Mesenchymal stem cell (in vitro differentiated cells and primary cell): ENCODE measurements at regions not wholly inside any gene's neighbourhood (a gene's known extent, or its start where the extent isn't known, plus 50 kb on each side); places are given as distances from the start of the nearest gene placed in this dataset.

Experiments
- DNase-seq: peaks from one replicate; pipeline ENCODE4 v3.0.0-alpha.2; 2013
- H2AFZ ChIP-seq: one replicate; pipeline ENCODE4 v1.6.1; 2013; ENCODE audit warnings: low read depth, mild to moderate bottlenecking, control low read depth, inconsistent platforms, low read length, moderate library complexity
- H2AK5ac ChIP-seq: 2 replicates; pipeline ENCODE4 v1.6.1; 2013; ENCODE audit warnings: low read length, moderate library complexity, mild to moderate bottlenecking, inconsistent platforms; ENCODE audit not compliant: severe bottlenecking
- H2BK120ac ChIP-seq: one replicate; pipeline ENCODE4 v1.6.1; 2013; ENCODE audit warnings: low read depth, mild to moderate bottlenecking, inconsistent platforms, low read length, moderate library complexity
- H2BK12ac ChIP-seq, 2 experiments: one replicate each; pipeline ENCODE4 v1.6.1; 2013; ENCODE audit warnings: inconsistent platforms in 2 of 2, low read length in 2 of 2, mild to moderate bottlenecking in 2 of 2, moderate library complexity in 2 of 2, control low read depth in 1 of 2
- H2BK15ac ChIP-seq: one replicate; pipeline ENCODE4 v1.6.1; 2013; ENCODE audit warnings: mild to moderate bottlenecking, low read depth, inconsistent platforms; ENCODE audit not compliant: poor library complexity, severe bottlenecking
- H2BK5ac ChIP-seq: 2 replicates; pipeline ENCODE4 v1.6.1; 2013; ENCODE audit warnings: low read depth, mild to moderate bottlenecking, low read length, control low read depth, inconsistent platforms; ENCODE audit not compliant: poor library complexity, severe bottlenecking
- H3K14ac ChIP-seq, 2 experiments: one replicate each; pipeline ENCODE4 v1.6.1; 2013; ENCODE audit warnings: inconsistent platforms in 2 of 2, low read length in 2 of 2, control low read depth in 1 of 2, mild to moderate bottlenecking in 1 of 2, moderate library complexity in 1 of 2
- H3K18ac ChIP-seq, 2 experiments: one replicate each; pipeline ENCODE4 v1.6.1; 2013; ENCODE audit warnings: inconsistent platforms in 2 of 2, low read length in 2 of 2, control low read depth in 1 of 2, low read depth in 1 of 2, mild to moderate bottlenecking in 1 of 2
- H3K23ac ChIP-seq, 2 experiments: one replicate each; pipeline ENCODE4 v1.6.1; 2013; ENCODE audit warnings: inconsistent platforms in 2 of 2, low read length in 2 of 2, mild to moderate bottlenecking in 2 of 2, moderate library complexity in 2 of 2, control low read depth in 1 of 2
- H3K27ac ChIP-seq: 2 replicates; pipeline ENCODE4 v1.5.1; 2013; ENCODE audit warnings: mild to moderate bottlenecking, moderate library complexity, low read length, control low read depth, inconsistent platforms; ENCODE audit not compliant: poor library complexity, severe bottlenecking
- H3K27me3 ChIP-seq, 2 experiments: 2 replicates each; pipeline versions ENCODE4 v1.6.1 to v1.7.0; 2013; ENCODE audit warnings: low read length in 2 of 2, mild to moderate bottlenecking in 2 of 2, moderate library complexity in 2 of 2, control low read depth in 1 of 2, inconsistent platforms in 1 of 2; ENCODE audit not compliant: control insufficient read depth in 1 of 2, insufficient read depth in 1 of 2
- H3K36me3 ChIP-seq, 2 experiments: 2 replicates each; pipeline versions ENCODE4 v1.6.1 to v1.7.0; 2013; ENCODE audit warnings: low read length in 2 of 2, control low read depth in 1 of 2, inconsistent platforms in 1 of 2, low read depth in 1 of 2, mild to moderate bottlenecking in 1 of 2; ENCODE audit not compliant: insufficient read depth in 2 of 2, control insufficient read depth in 1 of 2
- H3K4ac ChIP-seq, 2 experiments: one replicate each; pipeline ENCODE4 v1.6.1; 2013; ENCODE audit warnings: inconsistent platforms in 2 of 2, low read length in 2 of 2, mild to moderate bottlenecking in 2 of 2, moderate library complexity in 2 of 2, control low read depth in 1 of 2, low read depth in 1 of 2
- H3K4me1 ChIP-seq: 2 replicates; pipeline ENCODE4 v1.6.1; 2013; ENCODE audit warnings: low read depth, low read length, control low read depth; ENCODE audit not compliant: control insufficient read depth, insufficient read depth
- H3K4me2 ChIP-seq: 2 replicates; pipeline ENCODE4 v1.6.1; 2013; ENCODE audit warnings: low read length, mild to moderate bottlenecking, inconsistent platforms; ENCODE audit not compliant: poor library complexity, severe bottlenecking
- H3K4me3 ChIP-seq, 2 experiments: 2 replicates each; pipeline versions ENCODE4 v1.5.1 to v1.7.0; 2013; ENCODE audit warnings: low read length in 2 of 2, mild to moderate bottlenecking in 2 of 2, control low read depth in 1 of 2, low read depth in 1 of 2; ENCODE audit not compliant: insufficient read depth in 1 of 2
- H3K79me1 ChIP-seq: replicated peaks from 2 replicates; pipeline ENCODE4 v1.6.1; 2013; ENCODE audit warnings: mild to moderate bottlenecking, control low read depth, low read length, inconsistent platforms; ENCODE audit not compliant: poor library complexity, severe bottlenecking
- H3K9ac ChIP-seq: 2 replicates; pipeline ENCODE4 v1.7.0; 2013; ENCODE audit warnings: mild to moderate bottlenecking, low read length, moderate library complexity
- H3K9me3 ChIP-seq: 2 replicates; pipeline ENCODE4 v1.7.0; 2013; ENCODE audit warnings: mild to moderate bottlenecking, low read length; ENCODE audit not compliant: control insufficient read depth
- H4K8ac ChIP-seq: one replicate; pipeline ENCODE4 v1.6.1; 2013; ENCODE audit warnings: inconsistent platforms, mild to moderate bottlenecking, low read length, moderate library complexity
- H4K91ac ChIP-seq: one replicate; pipeline ENCODE4 v1.6.1; 2013; ENCODE audit warnings: mild to moderate bottlenecking, low read length, inconsistent platforms
- WGBS: methylation state at CpG from one replicate; pipeline ENCODE4 v1.1.7; 2013; ENCODE audit warnings: mixed read lengths; 5-methylcytosine and 5-hydroxymethylcytosine counted together

DNA sequence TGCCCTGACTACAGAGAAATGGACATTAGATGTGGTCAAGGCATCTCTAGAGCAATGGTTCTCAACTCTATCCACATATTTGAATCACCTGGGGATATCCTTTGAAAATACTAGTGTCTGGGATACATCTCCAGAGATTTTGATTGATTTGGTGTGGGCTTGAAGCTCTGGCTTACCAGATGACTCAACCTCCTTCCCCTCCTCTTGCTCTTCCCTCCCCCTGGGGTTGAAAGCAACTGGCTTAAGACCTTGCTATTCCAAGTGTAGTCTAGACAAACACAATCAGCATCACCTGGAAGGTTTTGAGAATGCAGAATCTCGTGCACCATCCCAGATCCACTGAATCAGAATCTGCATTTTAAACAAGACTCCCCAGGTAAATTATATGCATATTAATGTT lies 183.8 kb downstream of the DAD1 start:
- Histone ChIP-seq H2BK12ac (no peak overlapping the region), H4K8ac (no peak overlapping the region), H2AK5ac (no peak overlapping the region), H3K14ac (no peak overlapping the region), H4K91ac (no peak overlapping the region), H3K79me1 (no peaks in the 10 kb centered on the region), H3K9ac (no peak overlapping the region), H2BK5ac (no peak overlapping the region), H3K4ac (no peak overlapping the region), H2BK120ac (no peak overlapping the region), H3K4me3 (no peak overlapping the region), H2BK15ac (no peak overlapping the region), H3K36me3 (no peaks in the 10 kb centered on the region), H3K4me1 (peaks cover 5% of the 10 kb centered on the region), H3K9me3 (no peaks in the 10 kb centered on the region), H3K27me3 (peaks cover 0 to 43% of the 10 kb centered on the region in 2 experiments), H3K18ac (no peak overlapping the region), H3K4me2 (no peak overlapping the region), H3K27ac (no peak overlapping the region), H2AFZ (no peak overlapping the region), H3K23ac (no peak overlapping the region)
- DNase-seq = no peak
- WGBS = no CpG with 5 or more reads among the region's 1 CpG

DNA sequence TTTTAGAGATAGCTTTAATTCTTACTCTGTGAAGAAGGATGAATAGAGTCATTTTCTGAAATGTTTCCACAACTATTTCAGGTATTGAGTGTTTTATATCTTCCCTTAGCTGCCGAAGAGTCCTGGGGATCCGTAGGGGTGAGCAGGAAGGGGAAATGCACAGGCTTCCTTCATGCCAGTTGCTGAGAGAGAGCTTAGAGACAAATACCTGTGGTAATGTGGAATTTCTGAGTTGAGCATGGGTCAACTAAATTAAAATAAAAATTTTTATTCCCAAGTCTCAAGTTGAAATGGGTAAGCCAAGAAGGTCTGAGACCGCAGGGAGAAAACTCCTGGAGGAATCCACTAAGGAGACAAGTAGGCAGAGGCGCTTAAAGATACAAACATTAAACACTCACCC lies 185.7 kb downstream of the DAD1 start:
- Histone ChIP-seq H3K4me2 (no peak overlapping the region), H2AK5ac (no peak overlapping the region), H3K79me1 (no peaks in the 10 kb centered on the region), H3K9me3 (no peaks in the 10 kb centered on the region), H2BK12ac (no peak overlapping the region), H3K27ac (peak overlapping the region; percentile 70), H3K4me1 (peaks cover 5% of the 10 kb centered on the region), H4K91ac (no peak overlapping the region), H4K8ac (no peak overlapping the region), H3K23ac (no peak overlapping the region), H2AFZ (no peak overlapping the region), H3K18ac (no peak overlapping the region), H2BK15ac (no peak overlapping the region), H3K4me3 (no peak overlapping the region), H3K4ac (no peak overlapping the region), H2BK5ac (no peak overlapping the region), H3K14ac (no peak overlapping the region), H3K36me3 (no peaks in the 10 kb centered on the region), H2BK120ac (no peak overlapping the region), H3K9ac (no peak overlapping the region), H3K27me3 (peaks cover 0 to 54% of the 10 kb centered on the region in 2 experiments)
- 90% methylated on average over 2 of the region's 4 CpGs for WGBS
- DNase-seq = no peak

- Histone ChIP-seq H3K9ac (peak overlapping the region; percentile 3), H3K9me3 (no peaks in the 10 kb centered on the region)
- WGBS = 18% methylated on average over 3 of the region's 3 CpGs
These were observed 188.3 kb downstream of the DAD1 start for GRCh38 chr14:22400655-22401259.

GRCh38 chr14:22399776-22400175 lies 189.2 kb downstream of the DAD1 start:
- DNase-seq = no peak
- H2AFZ ChIP-seq = no peak overlapping the region
- H2BK12ac ChIP-seq = peak overlapping the region in 1 of 2 experiments; percentile 7
- no peak overlapping the region for H4K8ac ChIP-seq
- no peak overlapping the region for H2BK5ac ChIP-seq
- no peak overlapping the region for H2AK5ac ChIP-seq
- no peak overlapping the region for H2BK15ac ChIP-seq
- H3K23ac ChIP-seq = no peak overlapping the region
- H3K4ac ChIP-seq = no peak overlapping the region
- no peak overlapping the region for H3K27ac ChIP-seq
- no peak overlapping the region for H4K91ac ChIP-seq
- no peak overlapping the region for H3K9ac ChIP-seq
- no peak overlapping the region for H3K14ac ChIP-seq
- no peaks in the 10 kb centered on the region for H3K9me3 ChIP-seq
- no peak overlapping the region for H2BK120ac ChIP-seq
- H3K4me3 ChIP-seq = no peak overlapping the region
- no peaks in the 10 kb centered on the region for H3K36me3 ChIP-seq
- H3K27me3 ChIP-seq = peaks cover 0 to 73% of the 10 kb centered on the region in 2 experiments
- H3K18ac ChIP-seq = no peak overlapping the region
- peaks cover 5% of the 10 kb centered on the region for H3K4me1 ChIP-seq
- WGBS = 94% methylated on average over 2 of the region's 2 CpGs
- no peaks in the 10 kb centered on the region for H3K79me1 ChIP-seq
- H3K4me2 ChIP-seq = no peak overlapping the region

More at GRCh38 chr14:22400655-22401259, 188.3 kb downstream of the DAD1 start:
- Histone ChIP-seq H2BK5ac (no peak overlapping the region), H3K36me3 (no peaks in the 10 kb centered on the region), H3K4ac (no peak overlapping the region), H4K8ac (no peak overlapping the region), H3K14ac (no peak overlapping the region), H4K91ac (no peak overlapping the region), H2BK15ac (no peak overlapping the region), H2BK120ac (no peak overlapping the region), H3K18ac (no peak overlapping the region), H3K27me3 (peaks cover 0 to 73% of the 10 kb centered on the region in 2 experiments), H3K79me1 (no peaks in the 10 kb centered on the region), H2AK5ac (no peak overlapping the region), H3K4me3 (no peak overlapping the region), H3K4me1 (peaks cover 5% of the 10 kb centered on the region), H3K23ac (no peak overlapping the region), H2BK12ac (no peak overlapping the region), H3K4me2 (no peak overlapping the region), H2AFZ (no peak overlapping the region), H3K27ac (peak overlapping the region; percentile 11)
- peak; percentile 52 for DNase-seq
